ENCODE measurements at regions not wholly inside any gene's neighbourhood (a gene's known extent, or its start where the extent isn't known, plus 50 kb on each side); places are given as distances from the start of the nearest gene placed in this dataset.

GRCh38 chr14:98085751-98086150 lies 1186.2 kb downstream of the BCL11B start:
- no peak for TF ChIP-seq POLR2AphosphoS5 (IDR thresholded peaks at IDR 0.05)
- TF ChIP-seq, protein P1, sequence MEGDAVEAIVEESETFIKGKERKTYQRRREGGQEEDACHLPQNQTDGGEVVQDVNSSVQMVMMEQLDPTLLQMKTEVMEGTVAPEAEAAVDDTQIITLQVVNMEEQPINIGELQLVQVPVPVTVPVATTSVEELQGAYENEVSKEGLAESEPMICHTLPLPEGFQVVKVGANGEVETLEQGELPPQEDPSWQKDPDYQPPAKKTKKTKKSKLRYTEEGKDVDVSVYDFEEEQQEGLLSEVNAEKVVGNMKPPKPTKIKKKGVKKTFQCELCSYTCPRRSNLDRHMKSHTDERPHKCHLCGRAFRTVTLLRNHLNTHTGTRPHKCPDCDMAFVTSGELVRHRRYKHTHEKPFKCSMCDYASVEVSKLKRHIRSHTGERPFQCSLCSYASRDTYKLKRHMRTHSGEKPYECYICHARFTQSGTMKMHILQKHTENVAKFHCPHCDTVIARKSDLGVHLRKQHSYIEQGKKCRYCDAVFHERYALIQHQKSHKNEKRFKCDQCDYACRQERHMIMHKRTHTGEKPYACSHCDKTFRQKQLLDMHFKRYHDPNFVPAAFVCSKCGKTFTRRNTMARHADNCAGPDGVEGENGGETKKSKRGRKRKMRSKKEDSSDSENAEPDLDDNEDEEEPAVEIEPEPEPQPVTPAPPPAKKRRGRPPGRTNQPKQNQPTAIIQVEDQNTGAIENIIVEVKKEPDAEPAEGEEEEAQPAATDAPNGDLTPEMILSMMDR (IDR thresholded peaks at IDR 0.05), result no peak
- no peak for TF ChIP-seq POLR2A (IDR thresholded peaks at IDR 0.05)

Measured in breast epithelium (tissue), 3 donors.